OCI-LY3 (cell line): ENCODE measurements at regions not wholly inside any gene's neighbourhood (a gene's known extent, or its start where the extent isn't known, plus 50 kb on each side); places are given as distances from the start of the nearest gene placed in this dataset.
"Not testable (repeated sequence)": the region's sequence is repeated elsewhere in the genome, so short reads cannot be mapped to it uniquely, and the experiment has no call there.

Source experiments
- H2AFZ ChIP-seq: fragments of 200-600, 300-600 bp; shearing (Covaris generic); 2 replicates; pipeline ENCODE4 v1.6.0; 2014; ENCODE audit warnings: antibody characterized with exemption, low read depth, low read length
- H3K27ac ChIP-seq: fragments of 200-600, 300-600 bp; sonication (generic); 2 replicates; pipeline ENCODE4 v1.5.1; 2014; ENCODE audit warnings: mild to moderate bottlenecking, low read length, moderate library complexity, mixed read lengths
- H3K27me3 ChIP-seq: fragments of 200-600, 300-600 bp; sonication (generic); 2 replicates; pipeline ENCODE4 v1.6.1; 2014; ENCODE audit warnings: low read depth, low read length, mixed read lengths
- H3K36me3 ChIP-seq: fragments of 200-600, 300-600 bp; sonication (generic); replicated peaks from 2 replicates; pipeline ENCODE3; 2014; ENCODE audit warnings: low read depth, low read length, mixed read lengths
- H3K4me1 ChIP-seq: fragments of 300-600, 200-600 bp; sonication (generic); 2 replicates; pipeline ENCODE4 v1.6.1; 2014; ENCODE audit warnings: low read length, mixed read lengths
- H3K4me2 ChIP-seq: fragments of 200-600, 300-600 bp; sonication (generic); 2 replicates; pipeline ENCODE4 v1.6.1; 2014; ENCODE audit warnings: low read length, mixed read lengths
- H3K4me3 ChIP-seq: fragments of 300-600, 200-600 bp; sonication (generic); 2 replicates; pipeline ENCODE4 v1.5.1; 2014; ENCODE audit warnings: antibody characterized with exemption, mild to moderate bottlenecking, low read length, moderate library complexity
- H3K79me2 ChIP-seq: fragments of 300-600, 200-600 bp; shearing (Covaris generic); 2 replicates; pipeline ENCODE4 v1.6.1; 2014; ENCODE audit warnings: mild to moderate bottlenecking, low read length, mixed read lengths
- H3K9ac ChIP-seq: fragments of 300-600, 200-600 bp; shearing (Covaris generic); 2 replicates; pipeline ENCODE4 v1.6.0; 2014; ENCODE audit warnings: mild to moderate bottlenecking, low read length, moderate library complexity
- H3K9me3 ChIP-seq: fragments of 200-600, 300-600 bp; shearing (Covaris generic); 2 replicates; pipeline ENCODE4 v1.6.1; 2014; ENCODE audit warnings: low read length, mixed read lengths; ENCODE audit not compliant: insufficient read depth
- H4K20me1 ChIP-seq: fragments of 200-600, 300-600 bp; sonication (generic); 2 replicates; pipeline ENCODE4 v1.6.1; 2016; ENCODE audit warnings: low read length, mixed read lengths; ENCODE audit not compliant: insufficient read depth
- CTCF ChIP-seq: fragments of 200-600, 300-600 bp; sonication (generic); IDR thresholded peaks from 2 replicates; pipeline ENCODE4 v1.5.1; 2014; ENCODE audit warnings: antibody characterized with exemption, low read length, low read depth
- EZH2phosphoT487 ChIP-seq: fragments of 200-600 bp; shearing (Covaris generic); IDR thresholded peaks from 2 replicates; pipeline ENCODE4 v1.6.1; 2018; ENCODE audit warnings: antibody characterized with exemption, mixed run types, low read depth

- Histone ChIP-seq H3K79me2 (no peaks in the 10 kb centered on the region), H4K20me1 (no peaks in the 10 kb centered on the region), H3K27ac (no peak overlapping the region), H3K4me2 (no peak overlapping the region), H3K36me3 (no peaks in the 10 kb centered on the region), H3K9ac (no peak overlapping the region), H3K27me3 (no peaks in the 10 kb centered on the region), H3K4me3 (no peak overlapping the region), H3K4me1 (no peaks in the 10 kb centered on the region), H2AFZ (no peak overlapping the region), H3K9me3 (no peaks in the 10 kb centered on the region)
- TF ChIP-seq CTCF (no peak; the same call in 1 of the 2 replicates), EZH2phosphoT487 (no peak)
These were observed 236.4 kb upstream of the SGCG start for GRCh38 chr13:22944378-22944777.

GRCh38 chr13:22945321-22946226, 235.2 kb upstream of the SGCG start:
- TF ChIP-seq EZH2phosphoT487 (no peak), CTCF (no peak)
- no peaks in the 10 kb centered on the region for H3K36me3 ChIP-seq
- no peak overlapping the region for H2AFZ ChIP-seq
- no peaks in the 10 kb centered on the region for H3K4me1 ChIP-seq
- H3K4me2 ChIP-seq = no peak overlapping the region
- no peaks in the 10 kb centered on the region for H4K20me1 ChIP-seq
- H3K79me2 ChIP-seq = no peaks in the 10 kb centered on the region
- no peak overlapping the region for H3K4me3 ChIP-seq
- H3K27ac ChIP-seq = no peak overlapping the region
- H3K27me3 ChIP-seq = no peaks in the 10 kb centered on the region
- H3K9me3 ChIP-seq = no peaks in the 10 kb centered on the region
- H3K9ac ChIP-seq = no peak overlapping the region

- Histone ChIP-seq H3K4me2 (no peak overlapping the region), H3K27me3 (no peaks in the 10 kb centered on the region), H3K9ac (no peak overlapping the region), H2AFZ (no peak overlapping the region), H3K4me1 (no peaks in the 10 kb centered on the region), H4K20me1 (no peaks in the 10 kb centered on the region), H3K9me3 (no peaks in the 10 kb centered on the region), H3K4me3 (no peak overlapping the region), H3K79me2 (no peaks in the 10 kb centered on the region), H3K36me3 (no peaks in the 10 kb centered on the region), H3K27ac (no peak overlapping the region)
- TF ChIP-seq EZH2phosphoT487 (no peak), CTCF (no peak)
These were observed 232.4 kb upstream of the SGCG start for GRCh38 chr13:22948421-22948820.

GRCh38 chr13:22952018-22952417, 228.8 kb upstream of the SGCG start:
- H3K4me2 ChIP-seq, H2AFZ ChIP-seq, H3K36me3 ChIP-seq, H3K27me3 ChIP-seq, H3K4me1 ChIP-seq, H3K4me3 ChIP-seq, H3K9ac ChIP-seq, H3K9me3 ChIP-seq, H4K20me1 ChIP-seq, H3K27ac ChIP-seq, H3K79me2 ChIP-seq: not testable (repeated sequence)

GRCh38 chr13:22955147-22955546, 225.6 kb upstream of the SGCG start:
- H3K9me3 ChIP-seq, H4K20me1 ChIP-seq, H3K4me1 ChIP-seq, H3K27me3 ChIP-seq, H2AFZ ChIP-seq, H3K79me2 ChIP-seq, H3K36me3 ChIP-seq, H3K4me2 ChIP-seq, H3K9ac ChIP-seq, H3K4me3 ChIP-seq, H3K27ac ChIP-seq: not testable (repeated sequence)

GRCh38 chr13:22956456-22957115, 224.2 kb upstream of the SGCG start:
- H3K79me2 ChIP-seq, H3K4me1 ChIP-seq, H3K36me3 ChIP-seq, H2AFZ ChIP-seq, H3K27ac ChIP-seq, H3K4me3 ChIP-seq, H3K9ac ChIP-seq, H4K20me1 ChIP-seq, H3K27me3 ChIP-seq, H3K4me2 ChIP-seq, H3K9me3 ChIP-seq: not testable (repeated sequence)

- not testable (repeated sequence) for H3K9me3 ChIP-seq, H3K79me2 ChIP-seq, H3K4me3 ChIP-seq, H3K4me2 ChIP-seq, H3K27me3 ChIP-seq, H3K9ac ChIP-seq, H3K27ac ChIP-seq, H2AFZ ChIP-seq, H3K4me1 ChIP-seq, H3K36me3 ChIP-seq, H4K20me1 ChIP-seq
These were observed 220.9 kb upstream of the SGCG start for GRCh38 chr13:22959859-22960258.
